HG03521 (cell line): ENCODE measurements at regions not wholly inside any gene's neighbourhood (a gene's known extent, or its start where the extent isn't known, plus 50 kb on each side); places are given as distances from the start of the nearest gene placed in this dataset.

Experiments used
- ATAC-seq: cut with Tn5 transposase; IDR thresholded peaks from one replicate; pipeline ENCODE4 v1.9.1; 2021; ENCODE audit warnings: mild to moderate bottlenecking, moderate library complexity; ENCODE audit not compliant: unreplicated experiment

DNA sequence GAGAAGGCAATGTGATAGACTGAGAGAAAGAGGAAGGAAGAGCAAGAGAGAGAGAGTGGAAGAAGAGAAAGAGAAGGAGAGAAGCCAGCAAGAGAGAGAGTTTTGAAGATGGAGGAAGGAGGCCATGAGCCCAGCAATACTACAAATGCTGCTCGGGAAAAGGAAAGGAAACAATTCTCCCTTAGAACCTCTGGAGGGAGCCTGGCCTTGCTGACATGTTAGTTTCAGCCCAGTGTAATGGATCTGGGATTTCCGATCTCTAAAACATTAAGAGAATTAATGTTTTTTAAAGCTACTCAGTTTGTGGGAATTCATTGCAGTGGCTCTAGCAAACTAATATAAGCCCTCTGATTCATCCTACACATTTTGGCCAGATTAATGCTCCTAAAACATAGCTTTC lies 206.8 kb upstream of the MTPN start:
- no peak for ATAC-seq

DNA sequence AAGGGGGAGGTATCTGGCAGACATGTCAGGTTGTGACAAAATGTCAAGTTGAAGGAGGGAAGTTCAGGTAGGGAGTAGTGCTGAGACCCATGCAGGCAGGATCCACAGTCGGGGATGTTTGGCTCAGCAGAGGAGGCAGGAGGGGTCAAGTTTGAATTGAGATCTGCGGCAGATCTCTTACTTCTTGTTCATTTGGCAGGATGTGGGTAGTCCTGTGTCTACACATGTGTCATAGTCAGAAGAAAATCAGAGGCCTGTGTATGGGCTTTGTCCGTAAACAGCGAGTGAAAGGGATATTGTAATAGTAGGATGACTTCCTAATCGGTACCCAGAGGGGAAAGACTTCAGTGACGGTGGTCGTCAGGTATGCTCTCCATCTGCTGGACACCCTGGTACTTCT lies 203.8 kb upstream of the MTPN start:
- no peak for ATAC-seq

DNA sequence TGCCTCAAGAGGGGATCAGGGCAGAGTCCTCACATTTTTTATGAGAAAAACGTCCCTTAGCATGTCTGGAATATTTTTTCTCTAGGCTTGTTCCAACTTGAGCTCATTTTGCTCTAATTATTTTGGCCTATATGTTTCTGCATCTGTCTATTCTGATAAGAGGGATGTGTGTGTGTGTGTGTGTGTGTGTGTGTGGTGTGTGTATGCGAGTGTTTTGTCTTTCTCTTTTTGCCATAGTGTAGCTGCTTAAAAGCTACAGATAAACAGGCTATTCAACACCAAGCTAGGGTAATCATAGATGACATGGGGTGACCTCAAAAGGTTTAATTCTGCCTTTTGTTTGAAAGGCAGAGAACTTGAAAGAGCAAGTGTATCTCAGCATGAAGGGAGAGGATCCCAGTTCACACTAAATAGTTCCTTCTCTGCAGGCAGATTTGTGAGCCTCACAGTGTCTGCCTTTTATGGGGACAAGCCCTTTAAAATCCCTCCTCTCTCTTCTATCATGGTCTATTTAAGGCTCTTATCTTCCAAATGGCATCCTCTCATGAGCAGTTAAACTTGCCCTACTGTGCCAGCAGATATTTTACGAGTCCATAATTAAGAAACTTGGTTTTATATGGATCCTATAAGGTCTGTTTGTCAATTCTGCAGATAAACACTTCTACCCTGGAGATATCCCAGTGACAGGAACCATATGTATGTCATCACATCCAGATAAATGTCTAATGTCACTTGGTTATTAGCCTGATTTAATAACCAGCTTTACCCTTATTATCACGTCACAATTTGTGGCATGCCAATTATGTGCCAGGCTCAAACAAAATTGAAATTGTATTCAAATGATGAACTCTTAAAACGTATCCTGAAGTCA lies 202.9 kb upstream of the MTPN start:
- no peak for ATAC-seq

DNA sequence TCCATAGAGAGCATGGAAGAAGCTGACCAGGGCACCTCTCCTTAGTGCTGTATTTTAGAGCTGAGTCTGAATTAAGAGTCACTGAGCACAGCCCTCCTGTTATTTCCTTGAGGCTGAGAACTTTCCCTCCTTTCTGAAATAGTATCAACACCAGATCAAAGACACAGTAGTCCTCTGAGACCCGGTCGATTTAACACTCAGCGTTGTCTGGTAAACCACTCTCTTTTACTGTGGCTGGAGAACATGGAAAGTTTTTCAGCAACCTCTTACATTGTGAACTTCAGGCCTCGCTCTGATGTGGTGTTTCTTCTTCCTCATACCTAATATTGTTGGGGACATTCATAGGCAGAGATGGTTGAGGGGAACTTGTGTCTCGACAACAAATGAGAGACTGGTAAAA lies 202.0 kb upstream of the MTPN start:
- no peak for ATAC-seq

DNA sequence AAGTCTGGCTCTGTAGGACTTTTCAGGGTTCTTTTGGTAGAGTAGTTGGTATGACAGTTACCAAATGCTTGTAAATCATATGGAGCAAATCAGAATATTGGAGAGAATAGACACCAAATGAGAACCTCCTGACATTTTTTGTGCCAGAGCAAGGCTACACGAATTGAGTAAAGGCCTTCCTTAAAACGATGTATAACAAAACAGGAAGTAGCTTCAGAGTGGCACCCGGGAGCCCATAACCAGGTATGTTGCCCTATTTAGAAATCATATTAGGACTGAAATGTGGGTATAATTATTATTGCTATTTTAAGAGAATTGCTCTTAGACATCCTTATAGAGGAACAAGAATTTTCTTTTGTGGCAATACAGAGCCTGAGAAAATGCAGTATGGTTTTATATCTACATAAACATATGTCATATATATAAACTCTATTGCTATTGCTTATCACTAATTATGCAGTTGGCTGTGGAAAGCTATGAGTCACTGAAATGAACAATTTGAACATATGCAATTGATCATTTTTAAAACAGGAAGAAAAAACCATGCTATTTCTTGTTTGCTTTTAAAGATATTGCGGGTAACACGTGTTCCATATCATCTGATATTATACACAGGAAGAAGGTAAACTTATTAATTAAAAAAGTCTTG lies 197.4 kb upstream of the MTPN start:
- no peak for ATAC-seq

DNA sequence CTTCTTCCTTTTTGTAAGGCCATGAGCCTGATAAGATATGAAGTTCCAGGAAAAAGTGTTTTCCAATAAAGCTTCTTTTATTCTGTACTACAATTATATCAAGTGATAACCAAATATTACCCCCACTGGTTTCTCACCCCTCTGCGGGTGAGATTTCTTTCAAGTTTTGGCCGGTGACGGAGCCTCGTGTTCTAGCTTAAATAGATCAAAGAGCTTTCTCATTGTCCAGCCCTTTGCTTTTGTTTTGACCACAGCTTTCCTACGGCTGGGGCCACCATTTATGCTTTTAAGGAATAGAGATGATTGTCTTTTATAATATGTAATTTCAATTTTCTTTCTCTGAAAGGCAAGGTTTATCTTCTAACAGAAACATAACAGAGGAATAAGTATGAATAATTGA lies 196.7 kb upstream of the MTPN start:
- ATAC-seq: no peak

DNA sequence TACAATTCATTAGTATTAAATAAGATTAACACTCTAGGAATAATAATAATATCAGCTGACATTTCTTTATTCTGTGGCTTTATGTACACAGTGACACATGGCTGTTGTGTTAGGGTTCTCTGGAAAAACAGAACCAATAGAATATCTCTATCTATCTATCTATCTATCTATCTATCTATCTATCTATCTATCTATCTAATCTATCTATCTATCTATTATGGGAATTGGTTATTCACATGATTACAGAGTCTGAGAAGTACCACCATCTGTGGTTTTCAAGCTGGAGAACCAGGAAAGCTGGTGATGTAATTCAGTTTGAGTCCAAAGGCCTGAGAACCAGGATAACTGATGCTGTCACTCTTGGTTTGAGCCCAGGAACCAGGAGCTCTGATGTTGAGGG lies 194.1 kb upstream of the MTPN start:
- no peak for ATAC-seq

DNA sequence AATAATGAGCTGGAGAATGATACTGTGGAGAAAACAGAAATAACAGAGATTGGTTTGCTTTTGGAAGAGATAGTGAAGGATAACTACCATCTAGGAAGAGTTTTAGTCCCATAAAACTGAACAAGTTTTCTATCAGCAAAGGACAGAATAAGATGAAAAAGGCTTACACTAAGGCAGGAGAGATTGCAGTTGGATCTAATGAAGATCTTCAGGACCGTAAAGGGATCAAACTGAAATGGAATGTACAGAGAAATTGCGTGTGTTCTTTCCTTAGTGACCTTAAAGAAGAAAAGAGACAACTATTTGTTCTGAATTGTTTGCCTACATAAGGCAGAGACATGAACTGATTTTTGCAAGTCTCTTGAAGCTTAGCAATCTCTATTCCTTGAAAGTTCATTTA lies 191.7 kb upstream of the MTPN start:
- no peak for ATAC-seq

DNA sequence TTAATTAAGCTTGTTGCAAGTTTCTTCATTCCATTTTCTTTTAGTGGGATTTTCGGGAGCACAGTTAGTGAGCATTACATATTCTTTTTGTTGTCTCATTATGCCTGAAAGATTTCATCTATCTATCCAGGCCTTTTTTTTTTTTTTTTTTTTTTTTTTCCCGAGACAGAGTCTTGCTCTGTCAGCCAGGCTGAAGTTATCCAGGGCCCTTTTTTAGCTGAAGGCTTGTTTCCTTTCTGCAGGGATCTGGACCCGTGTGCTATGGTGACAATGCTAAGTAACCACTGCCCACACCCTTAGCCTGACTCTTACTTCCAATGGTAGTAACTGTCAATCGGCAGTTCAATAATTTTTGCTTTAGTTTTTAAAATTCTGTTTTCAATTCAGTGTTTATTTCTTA lies 190.8 kb upstream of the MTPN start:
- ATAC-seq: no peak

DNA sequence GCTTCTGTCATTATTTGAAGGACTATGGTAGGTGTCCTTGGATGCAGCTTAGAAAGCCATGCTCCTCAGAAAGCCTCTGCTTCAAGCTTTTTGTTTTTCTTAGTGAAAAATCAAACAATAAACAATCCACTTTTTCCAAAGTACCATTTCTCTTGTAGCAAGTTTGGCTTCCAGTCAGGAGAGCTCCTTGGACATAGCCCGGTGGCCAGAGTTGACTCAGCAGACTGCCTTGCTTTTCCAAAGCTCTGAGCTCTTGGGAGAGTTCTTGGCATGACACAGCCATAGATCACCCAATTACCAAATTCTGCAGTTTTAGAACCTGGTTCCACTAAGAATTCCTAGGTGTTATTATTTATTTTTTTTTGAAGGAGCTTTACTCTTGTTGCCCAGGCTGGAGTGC lies 189.4 kb upstream of the MTPN start:
- no peak for ATAC-seq

DNA sequence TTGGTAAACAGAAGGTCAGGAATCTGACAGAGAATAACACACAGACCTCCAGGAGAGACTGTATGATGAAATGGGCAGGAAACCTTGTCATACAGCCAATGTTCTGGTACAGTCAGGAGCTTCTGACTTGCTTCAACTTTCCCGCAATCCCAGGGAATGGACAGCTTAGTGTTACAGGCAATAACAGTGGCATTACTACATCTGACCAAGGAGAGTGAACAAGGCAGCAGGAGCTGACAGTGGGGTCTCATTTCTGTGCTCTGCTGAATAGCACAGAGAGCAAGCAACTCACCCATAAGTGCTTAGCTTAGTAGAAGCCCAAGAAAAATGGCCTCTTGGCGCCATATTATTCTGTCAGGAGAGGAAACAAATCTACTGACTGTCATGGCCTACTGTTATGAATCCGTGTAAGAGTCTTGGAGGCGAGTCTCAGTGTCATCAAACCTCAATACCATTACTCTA lies 186.2 kb upstream of the MTPN start:
- no peak for ATAC-seq

DNA sequence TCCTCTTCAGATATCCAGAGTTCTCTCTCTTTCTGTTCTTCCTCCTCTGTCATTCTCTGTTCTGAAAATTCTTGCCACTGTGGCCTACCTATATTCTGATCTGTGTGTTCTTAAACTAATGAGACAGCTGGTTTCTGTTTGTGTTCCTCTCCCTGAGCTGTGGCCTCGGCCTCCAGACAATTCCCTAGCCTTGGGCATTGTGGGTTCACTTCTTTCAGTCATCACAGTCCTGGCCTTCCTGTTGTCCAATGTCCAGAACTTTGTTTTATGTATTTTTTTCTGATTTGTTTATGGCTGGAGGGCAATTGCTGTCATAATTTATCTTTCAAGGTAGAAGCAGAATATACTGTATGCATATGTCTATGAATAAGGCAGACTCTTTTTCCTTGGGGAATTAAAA lies 173.2 kb upstream of the MTPN start:
- no peak for ATAC-seq

DNA sequence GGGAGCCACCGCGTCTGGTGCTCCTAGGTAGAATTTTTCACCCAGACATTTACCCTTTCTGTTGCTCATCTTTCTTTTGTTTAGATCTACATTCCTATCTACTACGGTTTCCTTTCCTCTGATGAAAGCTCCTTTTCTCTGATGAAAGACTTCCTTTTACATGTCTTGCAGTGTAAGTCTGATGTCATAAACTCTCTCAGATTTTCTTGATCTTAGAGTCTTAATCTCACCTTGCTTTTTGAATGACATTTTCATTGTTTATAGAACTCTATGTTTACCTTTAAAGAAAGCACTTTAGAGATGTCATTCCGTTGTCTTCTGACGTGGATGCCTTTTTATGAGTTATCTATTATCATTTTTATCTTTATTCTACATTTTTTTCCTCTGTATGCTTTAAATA lies 171.8 kb upstream of the MTPN start:
- ATAC-seq: no peak

DNA sequence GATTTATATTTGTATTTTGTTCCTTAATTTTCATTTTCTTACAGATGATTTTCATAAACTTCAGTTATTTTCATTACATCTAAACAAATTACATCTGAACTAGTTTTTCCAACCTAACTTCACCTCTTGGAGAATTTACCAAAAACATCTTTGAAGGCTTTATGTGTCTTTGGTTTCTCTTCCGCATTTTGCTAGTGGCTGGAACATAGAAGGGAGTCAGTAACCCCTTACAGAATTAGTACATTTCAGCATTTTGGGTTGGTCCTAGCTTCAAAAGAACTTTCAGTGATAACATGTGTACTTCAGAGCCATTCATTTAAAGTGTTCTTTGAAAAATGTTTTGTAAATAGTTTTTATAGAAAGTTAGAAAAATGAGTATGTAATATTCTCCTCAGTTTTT lies 169.8 kb upstream of the MTPN start:
- no peak for ATAC-seq

DNA sequence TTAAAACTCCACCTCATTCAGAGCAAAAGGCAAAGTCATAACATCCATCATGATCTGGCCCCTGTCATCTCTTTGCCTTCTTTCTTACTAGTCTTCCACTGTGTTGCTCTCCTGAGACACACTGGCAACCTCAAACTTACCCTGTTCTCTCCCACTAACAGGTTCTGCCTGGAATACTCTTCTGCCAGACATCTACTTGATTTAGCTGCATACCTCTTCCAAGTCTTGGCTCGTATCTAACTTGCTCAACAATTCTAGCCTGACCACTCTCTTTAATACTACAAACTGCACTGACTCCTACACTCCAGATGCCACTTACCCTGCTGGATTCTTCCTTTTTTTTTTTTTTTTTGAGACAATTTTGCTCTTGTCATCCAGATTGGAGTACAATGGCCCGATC lies 167.0 kb upstream of the MTPN start:
- ATAC-seq: no peak

DNA sequence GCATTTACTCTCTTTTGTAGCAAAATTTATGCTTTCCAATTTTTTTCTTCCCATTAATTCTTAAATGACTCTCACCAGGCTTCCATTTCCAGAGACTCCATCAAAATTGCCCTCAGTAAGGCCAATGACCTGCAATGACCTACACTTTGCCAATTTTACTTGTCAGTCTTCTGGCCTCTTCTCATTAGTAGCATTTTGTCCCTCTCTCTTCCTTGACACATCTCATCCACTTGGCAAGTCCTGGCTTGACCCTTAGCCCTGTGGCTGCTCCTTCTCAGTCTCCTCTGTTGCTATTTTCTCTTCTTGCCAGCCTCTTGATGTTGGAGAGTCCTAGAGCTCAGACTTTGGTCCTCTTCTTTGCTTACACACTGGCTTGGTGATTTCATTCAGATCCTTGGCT lies 166.1 kb upstream of the MTPN start:
- ATAC-seq: no peak

DNA sequence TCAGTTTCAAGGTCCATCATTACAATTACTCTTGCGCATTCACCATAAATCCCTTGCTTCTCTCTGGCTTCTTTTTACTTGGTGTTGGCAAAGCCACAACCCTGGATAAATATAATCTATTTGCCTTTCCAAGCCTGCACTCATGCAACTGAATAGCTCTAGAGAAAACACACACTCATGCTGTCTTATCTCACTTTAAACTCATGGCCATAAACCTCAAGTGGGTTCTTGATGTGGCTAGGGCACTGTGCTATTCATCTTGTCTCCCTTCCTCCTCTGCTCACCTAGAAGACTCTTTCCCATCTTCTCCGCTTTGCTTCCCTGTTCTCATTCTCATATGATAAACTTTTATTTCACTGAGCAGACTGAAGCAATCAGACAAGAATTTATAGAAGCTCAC lies 165.4 kb upstream of the MTPN start:
- ATAC-seq: no peak

DNA sequence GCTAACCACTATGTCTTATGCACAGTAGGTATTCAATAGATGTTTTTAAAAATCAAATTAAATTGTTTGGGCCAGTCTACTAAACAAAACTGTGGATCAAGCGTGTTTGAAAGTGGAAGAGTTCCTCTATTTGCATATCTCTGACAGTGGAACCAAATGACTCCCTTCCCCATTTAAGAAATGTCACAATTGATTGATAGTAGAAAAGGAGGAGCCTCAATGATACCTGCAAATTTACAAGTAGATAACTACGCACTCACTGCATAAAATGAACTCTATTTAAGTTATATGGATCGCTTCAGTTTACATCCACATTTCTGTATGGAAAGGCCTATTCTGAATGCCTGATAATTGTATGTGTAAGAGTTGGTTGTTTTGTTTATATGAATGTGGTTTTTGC lies 163.3 kb upstream of the MTPN start:
- no peak for ATAC-seq

DNA sequence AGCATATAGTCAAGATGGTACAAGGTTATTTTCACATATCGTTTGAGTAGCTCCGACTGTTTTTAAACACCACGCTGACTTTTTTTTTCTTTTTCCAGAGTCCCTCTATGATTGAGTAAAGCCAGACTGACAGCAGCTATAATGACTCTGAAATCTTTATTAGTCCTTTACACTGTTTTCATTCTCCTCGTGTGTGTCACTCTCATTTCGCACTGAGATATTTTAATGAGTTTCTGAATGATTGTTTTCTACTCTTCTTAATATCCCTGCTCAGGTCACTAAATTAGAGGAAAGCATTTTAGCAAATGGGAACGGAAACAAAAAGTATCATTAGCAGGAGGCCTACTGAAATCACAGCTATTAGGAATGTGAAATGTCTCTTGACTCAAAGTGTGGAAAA lies 162.3 kb upstream of the MTPN start:
- ATAC-seq: no peak

DNA sequence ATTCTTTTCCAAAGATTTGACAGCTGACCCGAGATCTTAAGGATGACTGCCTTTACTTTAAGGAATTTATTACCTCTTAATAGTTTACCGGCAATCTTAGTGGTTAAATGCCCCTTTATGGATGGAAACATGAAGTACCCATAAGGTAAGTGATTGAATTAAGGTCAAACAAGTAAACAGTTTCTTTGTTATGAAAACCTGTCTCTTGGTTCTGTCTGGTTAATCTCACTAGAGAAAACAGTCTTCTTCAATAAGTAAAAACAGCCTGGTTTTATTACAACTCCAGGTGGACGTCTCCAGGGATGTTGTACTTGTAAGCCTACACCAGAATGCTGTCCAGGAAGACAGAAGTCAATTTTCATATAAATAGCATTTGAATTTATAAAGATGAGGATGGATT lies 161.8 kb upstream of the MTPN start:
- no peak for ATAC-seq

DNA sequence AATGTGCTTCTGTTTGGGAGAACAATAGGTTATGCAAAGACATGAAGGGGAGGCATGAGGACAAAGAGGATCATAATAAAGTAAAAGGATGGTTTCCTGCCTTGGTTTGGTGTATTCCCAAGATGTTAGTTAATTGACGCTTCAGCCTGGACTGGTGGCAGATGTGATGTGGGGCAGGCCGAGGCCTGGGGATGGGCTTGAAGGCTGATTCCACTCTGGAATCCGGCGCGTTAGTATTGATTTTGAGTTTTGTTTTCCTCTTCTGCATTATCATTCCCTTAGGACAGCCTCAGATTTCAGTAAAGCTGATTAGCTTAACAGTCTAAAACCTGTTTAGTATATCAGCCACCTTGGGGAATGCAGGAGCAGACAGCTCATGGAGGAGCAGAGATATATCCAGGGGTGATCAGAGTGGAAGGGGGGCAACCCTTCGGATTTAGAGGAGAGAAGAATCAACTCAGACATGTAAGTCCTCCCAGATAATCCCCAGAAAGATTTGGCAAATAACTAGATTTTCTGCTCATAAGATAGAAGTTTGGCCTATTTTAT lies 159.8 kb upstream of the MTPN start:
- ATAC-seq: no peak

DNA sequence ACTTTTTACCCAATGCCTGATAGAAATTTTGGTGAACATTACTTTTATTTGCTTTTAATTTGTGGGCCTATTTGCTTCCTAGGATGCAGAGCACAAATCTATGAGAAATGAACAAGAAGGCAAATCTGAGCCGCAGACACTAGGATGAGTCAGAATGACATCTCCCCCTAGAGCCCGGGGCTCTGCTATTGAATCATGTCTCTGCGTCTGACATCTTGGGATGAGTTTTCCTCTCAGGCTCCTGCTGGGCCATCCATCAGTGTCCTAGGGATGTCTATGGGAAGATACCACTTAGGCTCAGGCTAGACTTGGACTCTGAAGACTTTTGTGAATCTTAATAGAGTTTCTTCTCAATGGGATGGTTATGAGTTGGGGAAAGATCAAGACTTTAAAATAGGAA lies 157.3 kb upstream of the MTPN start:
- ATAC-seq: no peak
